Stimulated activated CD4-positive, alpha-beta T cell treated with anti-CD3 and anti-CD28 coated beads, Interleukin-15, amount 100 ng/mL, for 24 hours (primary cell): ENCODE measurements at regions not wholly inside any gene's neighbourhood (a gene's known extent, or its start where the extent isn't known, plus 50 kb on each side); places are given as distances from the start of the nearest gene placed in this dataset.
"Not testable (repeated sequence)": the region's sequence is repeated elsewhere in the genome, so short reads cannot be mapped to it uniquely, and the experiment has no call there.

ENCODE experiments used
- DNase-seq: peaks from one replicate; pipeline ENCODE4 v3.0.0-alpha.2; 2020

DNA sequence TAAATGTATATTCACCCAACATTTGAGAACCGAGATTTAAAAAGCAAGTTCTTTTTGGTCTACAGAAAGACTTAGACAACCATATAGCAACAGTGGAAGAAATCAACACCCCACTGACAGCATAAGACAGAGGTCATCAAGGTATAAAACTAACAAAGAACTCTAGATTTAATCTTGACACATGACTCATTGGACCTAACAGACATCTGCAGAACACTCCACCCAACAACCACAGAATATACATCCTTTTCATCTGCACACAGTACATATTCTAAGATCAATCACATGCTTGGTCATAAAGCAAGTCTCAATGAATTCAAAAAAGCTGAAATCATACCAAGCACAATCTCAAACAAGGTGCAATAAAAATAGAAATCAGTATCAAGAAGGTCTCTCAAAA, 65.8 kb downstream of the SPIN4 start:
- no peak for DNase-seq

DNA sequence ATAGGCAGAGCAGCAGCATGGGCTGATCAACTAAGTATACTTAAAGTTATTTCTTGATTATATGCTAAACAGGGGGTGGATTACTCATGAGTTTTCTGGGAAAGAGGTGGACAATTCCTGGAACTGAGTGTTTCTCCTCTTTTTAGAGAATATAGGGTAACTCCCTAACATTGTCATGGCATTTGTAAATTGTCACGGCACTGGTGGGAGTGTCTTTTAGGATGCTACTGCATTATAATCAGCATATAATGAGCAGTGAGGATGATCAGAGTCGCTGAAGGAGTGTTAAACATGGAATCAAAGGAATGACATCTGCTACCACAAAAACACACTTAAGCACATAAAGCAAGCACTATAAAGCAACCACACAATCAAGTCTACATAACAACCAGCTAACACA, 66.5 kb downstream of the SPIN4 start:
- no peak for DNase-seq

DNA sequence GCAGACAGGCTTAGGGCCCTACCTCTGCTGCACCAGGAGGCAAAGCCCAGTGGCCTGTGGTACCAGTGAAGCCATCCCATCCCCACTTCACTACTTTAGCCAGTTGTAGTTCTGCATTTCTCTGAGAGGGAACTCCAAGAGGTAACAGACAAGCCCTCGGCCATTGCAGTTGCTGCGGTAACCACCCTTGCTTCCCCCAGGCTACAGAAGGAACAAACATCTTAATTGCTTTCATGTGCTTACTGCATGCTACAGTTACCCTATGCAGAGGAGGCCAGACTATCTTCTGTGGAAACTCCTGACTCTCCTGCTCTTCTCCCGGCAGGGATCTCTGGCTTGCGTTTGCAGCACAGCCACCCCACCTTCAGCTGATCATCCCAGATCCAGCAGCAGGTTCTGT, 67.8 kb downstream of the SPIN4 start:
- no peak for DNase-seq

DNA sequence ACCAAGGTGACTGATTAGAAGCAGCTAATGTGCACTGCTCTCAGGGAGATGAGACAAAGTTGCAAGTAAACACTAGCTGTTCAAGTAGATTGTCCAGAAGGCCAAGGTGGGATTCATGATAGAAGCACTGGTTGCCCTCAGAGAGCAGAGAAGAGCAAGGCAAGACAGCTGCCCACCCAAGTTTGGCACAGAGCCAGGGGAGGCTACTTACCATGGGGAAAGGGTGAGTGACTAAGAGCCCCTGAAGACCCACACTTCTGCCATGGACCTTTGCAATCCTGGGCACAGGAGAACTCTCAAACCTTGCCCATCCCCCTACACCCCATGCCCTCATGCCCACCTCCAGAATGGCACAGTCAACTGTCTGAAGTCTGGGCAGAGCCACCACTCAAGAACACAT, 68.3 kb downstream of the SPIN4 start:
- no peak for DNase-seq

DNA sequence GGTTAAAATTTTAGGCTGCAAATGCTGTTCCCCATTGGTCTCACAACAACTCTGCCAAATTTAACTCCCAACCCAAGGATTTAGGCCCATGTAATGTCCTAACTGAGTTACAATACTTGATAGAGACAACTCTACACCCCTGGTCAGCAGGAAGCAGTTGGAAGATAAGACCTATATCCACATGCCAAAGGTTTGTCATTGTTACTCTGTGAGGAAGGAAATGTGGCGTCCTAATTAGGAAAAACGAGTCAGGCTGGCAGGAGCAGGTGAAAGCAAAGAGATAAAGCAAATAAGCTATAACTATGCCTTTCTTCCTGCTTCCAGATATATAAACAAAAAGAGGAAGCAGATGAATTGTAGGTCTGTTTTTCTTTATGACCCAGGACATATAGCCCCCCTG, 69.1 kb downstream of the SPIN4 start:
- no peak for DNase-seq

DNA sequence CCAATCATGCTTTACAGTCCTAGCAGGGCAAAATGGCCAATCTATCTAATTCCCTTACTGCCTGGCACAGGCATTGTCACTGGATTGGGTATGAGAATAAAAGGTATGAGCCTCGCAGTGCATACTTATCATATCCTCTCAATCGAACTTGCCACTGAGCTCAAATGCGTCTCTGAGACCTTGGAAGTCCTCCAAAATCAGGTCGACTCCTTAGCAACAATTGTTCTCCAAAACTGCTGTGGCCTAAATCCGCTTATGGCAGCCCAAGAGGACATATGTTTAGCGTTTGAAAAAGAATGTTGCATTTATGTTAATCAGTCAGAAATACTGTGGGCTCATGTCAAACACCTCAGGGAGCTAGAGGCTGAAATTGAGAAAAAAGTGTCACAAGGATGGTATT, 69.7 kb downstream of the SPIN4 start:
- DNase-seq: no peak

DNA sequence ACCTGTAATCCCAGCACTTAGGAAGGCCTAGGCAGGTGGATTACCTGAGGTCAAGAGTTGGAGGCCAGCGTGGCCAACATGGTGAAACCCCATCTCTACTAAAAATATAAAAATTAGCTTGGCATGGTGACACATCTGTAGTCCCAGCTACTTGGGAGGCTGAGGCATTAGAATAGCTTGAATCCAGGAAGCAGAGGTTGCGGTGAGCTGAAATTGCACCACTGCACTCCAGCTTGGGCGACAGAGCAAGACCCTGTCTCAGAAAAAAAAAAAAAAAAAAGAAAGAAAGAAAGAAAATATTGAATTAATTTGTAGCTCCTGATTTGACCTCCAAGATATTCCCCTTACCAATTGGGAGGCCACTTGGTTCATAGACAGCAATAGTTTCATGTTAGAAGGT, 73.7 kb downstream of the SPIN4 start:
- DNase-seq: not testable (repeated sequence)

DNA sequence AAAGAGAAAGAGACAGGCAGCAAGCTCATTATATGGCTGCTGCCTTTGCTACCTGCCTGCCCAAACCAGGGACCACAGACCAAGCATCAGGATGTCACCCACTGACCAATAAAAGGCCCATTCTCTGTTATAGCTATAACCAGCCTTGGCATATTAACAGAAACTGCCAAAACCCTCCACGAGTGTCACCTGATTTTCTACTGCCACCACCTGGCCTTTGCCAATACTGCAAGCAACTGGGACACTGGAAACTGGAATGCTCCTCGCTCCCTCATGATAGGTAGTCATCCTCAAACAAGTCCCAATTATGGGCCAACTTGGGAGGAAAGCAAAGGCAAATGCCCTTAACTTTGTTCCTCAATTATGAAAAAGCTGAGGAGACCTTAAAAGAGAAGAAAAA, 76.0 kb downstream of the SPIN4 start:
- peak; percentile 31 for DNase-seq

DNA sequence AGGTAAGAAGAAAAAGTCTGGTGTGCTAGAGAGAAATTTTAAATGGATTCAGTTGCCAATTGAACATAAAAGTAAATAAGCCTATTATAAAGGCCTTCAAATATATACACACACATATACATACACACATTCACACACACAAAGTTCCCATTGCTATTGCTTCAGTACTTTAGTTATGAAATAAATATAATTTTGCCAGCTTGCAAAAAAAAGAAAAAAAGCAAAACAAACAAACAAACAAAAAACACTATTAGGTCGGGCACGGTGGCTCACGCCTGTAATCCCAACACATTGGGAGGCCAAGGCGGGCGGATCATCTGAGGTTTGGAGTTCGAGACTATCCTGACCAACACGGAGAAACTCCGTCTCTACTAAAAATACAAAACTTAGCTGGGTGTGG, 80.3 kb downstream of the SPIN4 start:
- no peak for DNase-seq

DNA sequence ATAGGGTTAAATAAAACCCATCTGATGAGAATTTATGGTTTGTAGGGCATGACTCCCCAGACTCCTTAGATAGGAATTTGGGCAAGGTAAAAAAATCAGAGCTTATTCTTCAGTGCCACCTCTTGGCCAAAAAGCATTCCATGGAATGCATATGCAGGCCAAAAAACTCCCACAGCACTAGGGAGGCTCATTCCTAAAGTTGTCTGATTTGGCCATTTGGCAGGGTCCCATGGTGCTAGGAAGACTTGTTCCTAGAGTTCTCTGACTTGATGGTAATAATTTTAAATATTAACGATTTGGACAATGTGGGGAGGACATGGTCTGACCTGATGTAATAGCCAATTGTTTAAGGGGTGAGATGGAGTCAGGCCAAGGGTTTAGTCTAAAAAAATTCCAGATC, 93.0 kb downstream of the SPIN4 start:
- DNase-seq: no peak

DNA sequence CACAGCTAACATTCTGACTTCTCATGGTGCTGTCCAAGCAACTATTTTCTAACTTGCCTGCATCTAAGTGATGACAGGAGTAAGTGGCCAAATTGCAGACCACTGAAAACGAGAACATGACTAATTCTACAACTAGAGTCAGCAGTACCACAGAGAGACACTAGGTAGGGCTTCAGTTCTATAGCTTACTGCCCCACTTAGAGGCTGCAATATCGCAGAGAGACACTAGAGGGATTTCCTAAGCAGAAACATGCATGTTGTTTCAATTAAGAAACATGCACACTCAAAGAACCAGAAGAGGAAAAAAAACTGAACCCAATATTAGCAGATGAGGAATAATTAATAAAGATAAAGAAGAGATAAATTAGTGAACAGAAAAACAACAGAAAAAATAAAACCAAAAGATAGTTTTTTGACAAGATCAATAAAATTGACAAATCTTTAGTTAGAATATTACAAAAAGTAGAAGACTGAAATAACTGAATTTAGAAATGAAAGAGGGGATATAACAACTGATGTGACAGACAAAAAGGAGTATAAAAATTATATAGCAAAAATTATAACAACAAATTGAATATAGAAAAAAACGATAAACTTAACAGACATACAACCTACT, 100.8 kb downstream of the SPIN4 start:
- DNase-seq: peak; percentile 27

DNA sequence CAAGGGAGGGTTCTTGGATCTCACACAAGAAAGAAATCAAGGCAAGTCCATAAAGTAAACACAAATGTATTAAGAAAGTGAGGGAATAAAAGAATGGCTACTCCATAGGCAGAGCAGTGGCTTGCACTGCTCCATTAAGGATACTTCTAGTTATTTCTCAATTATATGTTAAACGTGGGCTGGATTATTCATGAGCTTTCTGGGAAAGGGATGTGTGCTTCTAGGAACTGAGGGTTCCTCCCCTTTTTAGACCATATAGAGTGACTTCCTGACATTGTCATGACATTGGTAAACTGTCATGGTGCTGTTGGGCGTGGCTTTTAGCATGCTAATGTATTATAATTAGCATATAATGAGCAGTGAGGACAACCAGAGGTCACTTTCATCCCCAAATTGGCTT, 108.4 kb downstream of the SPIN4 start:
- not testable (repeated sequence) for DNase-seq

DNA sequence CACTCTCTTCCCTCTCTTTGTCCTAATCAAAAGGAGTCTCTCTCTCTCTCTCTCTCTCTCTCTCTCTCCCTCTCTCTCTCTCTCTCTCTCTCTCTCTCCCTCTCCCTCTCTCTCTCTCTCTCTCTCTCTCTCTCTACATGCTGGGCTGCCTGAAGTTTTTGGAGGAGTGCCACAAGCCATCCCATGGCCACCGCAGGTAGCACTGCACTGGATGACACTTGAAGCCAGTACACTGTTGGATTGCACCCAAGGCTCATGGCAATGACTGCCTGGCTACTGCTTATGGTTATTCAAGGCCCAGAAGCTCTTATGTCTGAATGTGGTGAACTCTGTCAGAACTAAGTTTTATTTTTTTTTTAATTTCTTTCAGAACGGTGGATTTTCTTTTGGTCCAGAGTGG, 115.2 kb downstream of the SPIN4 start:
- not testable (repeated sequence) for DNase-seq

DNA sequence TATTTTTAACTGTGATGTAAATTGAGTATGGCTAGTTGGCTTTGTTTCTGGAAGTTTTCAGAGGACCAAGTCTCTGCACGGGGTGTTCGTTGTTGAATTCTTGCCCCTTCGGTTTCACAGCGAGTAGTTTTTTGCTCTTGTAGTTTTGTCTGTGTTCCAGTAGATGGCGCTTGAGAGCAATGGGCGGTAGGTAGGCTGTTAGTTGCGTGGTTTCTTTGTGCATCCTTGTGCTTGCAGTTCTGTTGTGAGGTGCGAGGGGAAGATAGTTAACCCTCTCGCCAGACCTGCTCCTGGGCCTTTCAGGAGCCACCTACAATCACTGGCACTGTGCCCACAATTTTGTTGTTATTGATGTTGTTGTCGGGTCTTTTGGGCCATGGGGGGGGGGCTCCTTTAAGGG, 118.1 kb downstream of the SPIN4 start:
- DNase-seq: not testable (repeated sequence)

DNA sequence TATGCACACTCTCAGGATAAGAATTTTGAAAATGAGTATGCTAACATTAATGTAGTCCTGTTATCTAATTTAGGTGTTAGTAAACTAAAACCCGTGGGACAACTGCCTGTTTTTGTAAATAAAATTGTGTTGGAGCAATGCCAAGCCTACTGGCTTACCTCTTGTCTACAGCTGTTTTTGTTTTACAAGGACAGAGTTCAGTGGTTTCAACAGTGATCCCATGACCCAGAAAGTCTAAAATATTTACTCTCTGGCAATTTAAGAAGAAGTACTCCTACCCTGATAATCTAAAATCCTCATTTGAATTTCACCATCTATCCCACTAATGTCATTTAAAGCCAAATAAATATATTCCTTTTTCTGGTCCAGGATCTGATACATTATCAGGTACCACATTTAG, 132.9 kb downstream of the SPIN4 start:
- not testable (repeated sequence) for DNase-seq

DNA sequence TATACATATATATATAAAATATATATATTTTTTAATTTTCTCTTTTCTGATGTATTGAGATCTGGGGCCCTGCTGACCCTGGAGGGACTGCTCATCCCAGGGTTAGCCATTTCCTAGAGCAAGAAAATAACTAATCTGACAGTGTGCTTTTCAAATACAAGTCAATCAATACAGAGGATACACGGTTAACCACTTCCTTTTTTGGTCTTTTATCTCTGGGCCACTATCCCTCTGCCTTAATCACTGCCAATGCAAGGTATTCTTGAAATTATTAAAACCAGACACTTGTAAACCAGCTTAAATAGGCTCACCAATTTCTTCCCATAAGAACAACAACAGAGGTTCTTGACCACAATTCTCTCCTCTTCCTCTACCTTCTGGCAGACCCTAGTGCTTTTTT, 133.6 kb downstream of the SPIN4 start:
- not testable (repeated sequence) for DNase-seq

DNA sequence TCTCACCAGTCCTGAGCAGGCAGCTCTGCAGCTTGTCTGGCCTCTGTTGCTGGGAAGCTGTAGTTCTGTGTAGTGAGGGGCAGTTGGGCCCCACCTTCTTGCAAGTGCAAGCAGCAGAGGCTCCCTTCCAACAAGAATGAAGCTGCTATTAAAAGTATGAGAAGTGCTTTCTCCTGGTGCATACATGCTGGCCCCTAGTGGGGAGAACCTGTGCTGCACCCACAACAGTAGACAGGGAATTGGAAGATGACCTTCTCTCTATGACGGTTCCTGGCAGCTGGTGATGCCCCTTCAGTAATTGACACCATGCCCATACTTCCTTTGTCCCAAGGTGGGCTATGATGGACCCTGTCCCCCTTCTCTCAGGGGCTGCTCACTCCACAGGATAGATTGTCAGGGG, 141.5 kb downstream of the SPIN4 start:
- DNase-seq: not testable (repeated sequence)

DNA sequence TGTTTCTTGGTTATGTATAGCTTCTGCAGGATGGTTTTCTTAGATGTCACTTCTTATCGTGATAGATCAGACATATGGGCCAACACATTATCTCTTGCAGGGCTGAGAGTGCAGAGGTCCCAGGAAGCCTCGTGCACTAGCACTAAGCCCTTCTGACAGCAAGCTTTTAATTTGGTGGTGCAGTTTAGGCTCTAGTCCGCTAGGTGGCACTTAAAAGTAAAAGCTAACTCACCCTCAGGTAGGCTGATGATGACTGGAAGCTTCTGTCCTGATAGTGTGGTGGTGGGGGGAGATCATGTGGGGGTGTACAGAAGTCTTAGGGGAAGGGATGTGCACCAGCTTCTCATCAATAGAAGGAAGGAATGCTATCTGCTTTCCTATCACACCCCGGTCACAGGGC, 142.0 kb downstream of the SPIN4 start:
- not testable (repeated sequence) for DNase-seq

DNA sequence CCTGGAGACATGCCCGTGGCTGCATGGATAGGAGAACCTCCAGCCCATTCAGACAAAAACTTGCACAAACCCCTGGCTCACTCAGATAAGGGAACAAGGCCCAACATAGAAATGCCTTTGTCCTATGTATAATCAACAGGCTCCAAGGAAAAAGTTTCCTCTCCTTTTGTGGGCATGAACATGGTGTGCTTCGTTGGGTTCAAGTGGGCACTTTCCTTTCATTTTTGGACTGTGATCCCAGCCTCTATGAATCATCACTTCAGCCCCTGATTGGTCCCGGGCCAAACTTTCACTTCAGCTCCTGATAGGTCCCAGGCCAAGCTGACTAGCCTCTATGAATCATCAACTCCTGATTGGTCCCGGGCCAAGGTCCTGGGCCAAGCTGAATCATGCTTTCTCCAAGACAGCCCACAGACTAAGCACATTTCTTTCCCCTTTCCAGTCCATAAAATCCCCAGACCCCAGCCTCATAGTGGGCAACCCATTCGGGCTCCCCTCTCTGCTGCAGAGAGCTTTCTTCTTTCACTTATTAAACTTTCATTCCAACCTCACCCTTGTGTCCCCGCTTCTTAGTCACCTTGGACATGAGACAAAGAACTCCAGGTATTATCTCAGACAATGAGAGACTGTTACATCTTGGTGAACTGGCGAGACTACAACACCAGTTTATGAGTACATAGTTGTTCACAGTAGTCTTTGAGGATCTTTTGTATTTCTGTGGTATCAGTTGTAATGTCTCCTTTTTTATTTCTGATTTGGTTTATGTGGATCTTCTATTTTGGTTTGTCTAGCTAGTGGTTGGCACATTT, 146.7 kb downstream of the SPIN4 start:
- not testable (repeated sequence) for DNase-seq

DNA sequence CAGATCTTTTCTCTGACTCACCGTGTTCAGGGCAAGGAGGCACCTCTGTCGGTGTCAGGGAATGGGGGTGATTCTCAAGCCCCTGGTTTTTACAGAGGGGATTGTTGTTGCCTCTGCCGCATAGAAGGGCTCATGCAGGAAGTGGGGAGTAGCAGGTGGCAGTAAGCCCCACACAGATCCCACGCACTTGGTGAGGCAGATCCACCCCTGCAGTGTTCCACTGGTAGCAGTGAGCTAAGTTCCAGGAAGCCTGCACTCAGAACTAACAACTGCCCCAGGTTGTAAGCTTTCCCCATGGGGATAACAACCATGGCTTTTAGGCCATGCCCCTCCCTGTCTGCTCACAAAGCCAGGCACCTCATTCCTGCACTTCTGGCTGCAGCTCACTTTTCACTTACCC, 149.1 kb downstream of the SPIN4 start:
- DNase-seq: not testable (repeated sequence)

DNA sequence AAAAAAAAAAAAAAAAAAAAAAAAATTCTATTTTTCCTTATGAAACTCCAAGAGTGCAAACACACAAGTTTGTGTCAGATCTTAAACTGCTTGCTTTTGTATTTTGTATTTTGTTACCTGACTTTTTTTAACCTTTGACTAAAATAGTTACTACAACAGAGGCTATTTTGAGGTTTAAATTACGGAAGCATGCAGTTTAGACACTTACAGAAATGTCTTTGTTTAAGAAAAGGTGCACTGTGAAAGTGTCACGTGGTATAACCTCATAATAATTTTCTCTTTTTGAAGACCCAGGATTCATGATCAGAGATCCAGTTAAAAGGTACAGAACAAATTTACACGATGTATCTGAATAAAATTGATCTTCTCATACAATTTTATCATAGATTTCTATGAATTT, 152.4 kb downstream of the SPIN4 start:
- not testable (repeated sequence) for DNase-seq

DNA sequence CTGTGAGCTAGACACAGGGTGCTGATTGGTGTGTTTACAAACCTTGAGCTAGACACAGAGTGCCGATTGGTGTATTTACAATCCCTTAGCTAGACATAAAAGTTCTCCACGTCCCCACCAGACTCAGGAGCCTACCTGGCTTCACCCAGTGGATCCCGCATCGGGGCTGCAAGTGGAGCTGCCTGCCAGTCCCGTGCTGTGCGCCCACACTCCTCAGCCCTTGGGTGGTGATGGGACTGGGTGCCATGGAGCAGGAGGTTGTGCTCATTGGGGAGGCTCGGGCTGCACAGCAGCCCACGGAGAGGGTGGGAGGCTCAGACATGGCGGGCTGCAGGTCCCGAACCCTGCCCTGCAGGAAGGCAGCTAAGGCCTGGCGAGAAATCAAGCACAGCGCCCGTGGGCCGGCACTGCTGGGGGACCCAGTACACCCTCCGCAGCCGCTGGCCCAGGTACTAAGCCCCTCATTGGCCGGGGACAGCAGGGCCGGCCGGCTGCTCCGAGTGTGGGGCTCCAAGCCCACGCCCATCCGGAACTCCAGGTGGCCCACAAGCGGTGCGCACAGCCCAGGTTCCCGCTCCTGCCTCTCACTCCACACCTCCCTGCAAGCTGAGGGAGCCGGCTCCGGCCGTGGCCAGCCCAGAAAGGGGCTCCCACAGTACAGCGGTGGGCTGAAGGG, 158.6 kb downstream of the SPIN4 start:
- DNase-seq: not testable (repeated sequence)

DNA sequence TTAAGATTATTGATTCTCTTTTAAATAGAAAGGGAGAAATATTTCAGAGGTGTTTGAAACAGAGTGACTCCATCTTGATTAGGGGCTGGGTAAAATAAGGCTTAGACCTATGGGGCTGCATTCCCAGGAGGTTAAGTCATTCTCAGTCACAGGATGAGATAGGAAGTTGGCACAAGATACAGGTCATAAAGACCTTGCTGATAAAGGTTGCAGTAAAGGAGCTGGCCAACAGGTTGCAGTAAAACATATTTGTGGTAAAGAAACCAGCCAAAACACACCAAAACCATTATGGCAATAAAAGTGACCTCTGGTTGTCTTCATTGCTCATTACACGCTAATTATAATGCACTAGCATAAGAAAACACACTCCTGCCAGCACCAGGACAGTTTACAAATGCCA, 165.0 kb downstream of the SPIN4 start:
- DNase-seq: no peak

DNA sequence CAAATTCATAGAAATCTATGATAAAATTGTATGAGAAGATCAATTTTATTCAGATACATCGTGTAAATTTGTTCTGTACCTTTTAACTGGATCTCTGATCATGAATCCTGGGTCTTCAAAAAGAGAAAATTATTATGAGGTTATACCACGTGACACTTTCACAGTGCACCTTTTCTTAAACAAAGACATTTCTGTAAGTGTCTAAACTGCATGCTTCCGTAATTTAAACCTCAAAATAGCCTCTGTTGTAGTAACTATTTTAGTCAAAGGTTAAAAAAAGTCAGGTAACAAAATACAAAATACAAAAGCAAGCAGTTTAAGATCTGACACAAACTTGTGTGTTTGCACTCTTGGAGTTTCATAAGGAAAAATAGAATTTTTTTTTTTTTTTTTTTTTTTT, 171.3 kb downstream of the SPIN4 start:
- DNase-seq: not testable (repeated sequence)
